ENCODE measurements at regions not wholly inside any gene's neighbourhood (a gene's known extent, or its start where the extent isn't known, plus 50 kb on each side); places are given as distances from the start of the nearest gene placed in this dataset.

- Mint-ChIP-seq H3K9me3 (no peaks in the 10 kb centered on the region), H3K27ac (no peak overlapping the region), H3K4me3 (no peak overlapping the region), H3K4me1 (peaks cover 5% of the 10 kb centered on the region), H3K36me3 (ENCODE audit: low read depth) (no peaks in the 10 kb centered on the region), H3K27me3 (no peaks in the 10 kb centered on the region)
- ATAC-seq (replicated peaks), result no peak
These were observed 352.9 kb upstream of the DDI1 start for GRCh38 chr11:103683576-103683975.

- H3K9me3 Mint-ChIP-seq, result no peaks in the 10 kb centered on the region
- H3K27me3 Mint-ChIP-seq, result no peaks in the 10 kb centered on the region
These were observed 347.5 kb upstream of the DDI1 start for GRCh38 chr11:103688924-103689323.

GRCh38 chr11:103690356-103690755, 346.1 kb upstream of the DDI1 start:
- H3K36me3 Mint-ChIP-seq (ENCODE audit: low read depth), result no peaks in the 10 kb centered on the region
- no peaks in the 10 kb centered on the region for H3K27me3 Mint-ChIP-seq
- no peak for ATAC-seq (replicated peaks)
- H3K9me3 Mint-ChIP-seq, result no peaks in the 10 kb centered on the region
- no peak overlapping the region for H3K27ac Mint-ChIP-seq
- H3K4me3 Mint-ChIP-seq, result no peak overlapping the region
- no peaks in the 10 kb centered on the region for H3K4me1 Mint-ChIP-seq

More at GRCh38 chr11:103688924-103689323, 347.5 kb upstream of the DDI1 start:
- Mint-ChIP-seq H3K4me3 (no peak overlapping the region), H3K4me1 (no peaks in the 10 kb centered on the region), H3K36me3 (ENCODE audit: low read depth) (no peaks in the 10 kb centered on the region), H3K27ac (no peak overlapping the region)
- ATAC-seq (replicated peaks), result no peak

GRCh38 chr11:103696123-103696522, 340.3 kb upstream of the DDI1 start:
- Mint-ChIP-seq H3K36me3 (ENCODE audit: low read depth) (no peaks in the 10 kb centered on the region), H3K4me3 (no peak overlapping the region), H3K27ac (no peak overlapping the region), H3K4me1 (no peaks in the 10 kb centered on the region), H3K27me3 (no peaks in the 10 kb centered on the region), H3K9me3 (no peaks in the 10 kb centered on the region)
- ATAC-seq (replicated peaks), result no peak

GRCh38 chr11:103699216-103699615, 337.2 kb upstream of the DDI1 start:
- Mint-ChIP-seq H3K4me3 (no peak overlapping the region), H3K4me1 (no peaks in the 10 kb centered on the region), H3K9me3 (peaks cover 1% of the 10 kb centered on the region), H3K27me3 (peaks cover 1% of the 10 kb centered on the region), H3K27ac (no peak overlapping the region), H3K36me3 (ENCODE audit: low read depth) (no peaks in the 10 kb centered on the region)
- no peak for ATAC-seq (replicated peaks)

GRCh38 chr11:103699656-103700055, 336.8 kb upstream of the DDI1 start:
- no peak overlapping the region for H3K4me3 Mint-ChIP-seq

GRCh38 chr11:103700622-103701021, 335.8 kb upstream of the DDI1 start:
- Mint-ChIP-seq H3K27ac (no peak overlapping the region), H3K9me3 (peaks cover 3% of the 10 kb centered on the region), H3K4me3 (no peak overlapping the region), H3K4me1 (no peaks in the 10 kb centered on the region), H3K27me3 (peaks cover 3% of the 10 kb centered on the region), H3K36me3 (ENCODE audit: low read depth) (no peaks in the 10 kb centered on the region)
- no peak for ATAC-seq (replicated peaks)

More at GRCh38 chr11:103699656-103700055, 336.8 kb upstream of the DDI1 start:
- no peaks in the 10 kb centered on the region for H3K4me1 Mint-ChIP-seq
- H3K9me3 Mint-ChIP-seq, result peaks cover 3% of the 10 kb centered on the region
- ATAC-seq (replicated peaks), result no peak
- H3K27me3 Mint-ChIP-seq, result peaks cover 3% of the 10 kb centered on the region
- no peak overlapping the region for H3K27ac Mint-ChIP-seq
- no peaks in the 10 kb centered on the region for H3K36me3 Mint-ChIP-seq (ENCODE audit: low read depth)

GRCh38 chr11:103703437-103703836, 333.0 kb upstream of the DDI1 start:
- Mint-ChIP-seq H3K4me3 (no peak overlapping the region), H3K4me1 (no peaks in the 10 kb centered on the region)

GRCh38 chr11:103703954-103704353, 332.5 kb upstream of the DDI1 start:
- peaks cover 7% of the 10 kb centered on the region for H3K27me3 Mint-ChIP-seq
- no peak for ATAC-seq (replicated peaks)

More at GRCh38 chr11:103703437-103703836, 333.0 kb upstream of the DDI1 start:
- no peaks in the 10 kb centered on the region for H3K36me3 Mint-ChIP-seq (ENCODE audit: low read depth)
- peaks cover 3% of the 10 kb centered on the region for H3K27me3 Mint-ChIP-seq
- H3K27ac Mint-ChIP-seq, result no peak overlapping the region
- no peak for ATAC-seq (replicated peaks)
- H3K9me3 Mint-ChIP-seq, result peaks cover 4% of the 10 kb centered on the region

GRCh38 chr11:103705642-103706041, 330.8 kb upstream of the DDI1 start:
- peaks cover 7% of the 10 kb centered on the region for H3K27me3 Mint-ChIP-seq
- no peaks in the 10 kb centered on the region for H3K4me1 Mint-ChIP-seq
- no peak for ATAC-seq (replicated peaks)
- H3K9me3 Mint-ChIP-seq, result peaks cover 22% of the 10 kb centered on the region
- H3K4me3 Mint-ChIP-seq, result no peak overlapping the region
- H3K36me3 Mint-ChIP-seq (ENCODE audit: low read depth), result no peaks in the 10 kb centered on the region
- no peak overlapping the region for H3K27ac Mint-ChIP-seq

More at GRCh38 chr11:103703954-103704353, 332.5 kb upstream of the DDI1 start:
- Mint-ChIP-seq H3K4me3 (no peak overlapping the region), H3K27ac (no peak overlapping the region), H3K36me3 (ENCODE audit: low read depth) (no peaks in the 10 kb centered on the region), H3K9me3 (peaks cover 10% of the 10 kb centered on the region), H3K4me1 (no peaks in the 10 kb centered on the region)

GRCh38 chr11:103709371-103709770, 327.1 kb upstream of the DDI1 start:
- ATAC-seq (replicated peaks), result no peak
- H3K9me3 Mint-ChIP-seq, result peaks cover 21% of the 10 kb centered on the region

GRCh38 chr11:103714246-103714645, 322.2 kb upstream of the DDI1 start:
- H3K27me3 Mint-ChIP-seq, result no peaks in the 10 kb centered on the region
- ATAC-seq (replicated peaks), result no peak
- H3K27ac Mint-ChIP-seq, result no peak overlapping the region
- peaks cover 11% of the 10 kb centered on the region for H3K9me3 Mint-ChIP-seq
- H3K4me3 Mint-ChIP-seq, result no peak overlapping the region
- no peaks in the 10 kb centered on the region for H3K36me3 Mint-ChIP-seq (ENCODE audit: low read depth)
- no peaks in the 10 kb centered on the region for H3K4me1 Mint-ChIP-seq

More at GRCh38 chr11:103709371-103709770, 327.1 kb upstream of the DDI1 start:
- Mint-ChIP-seq H3K4me3 (no peak overlapping the region), H3K36me3 (ENCODE audit: low read depth) (no peaks in the 10 kb centered on the region), H3K27ac (no peak overlapping the region), H3K27me3 (peaks cover 4% of the 10 kb centered on the region), H3K4me1 (no peaks in the 10 kb centered on the region)

- H3K4me1 Mint-ChIP-seq, result no peaks in the 10 kb centered on the region
- ATAC-seq (replicated peaks), result no peak
- H3K36me3 Mint-ChIP-seq (ENCODE audit: low read depth), result no peaks in the 10 kb centered on the region
- no peaks in the 10 kb centered on the region for H3K27me3 Mint-ChIP-seq
- H3K9me3 Mint-ChIP-seq, result no peaks in the 10 kb centered on the region
- H3K27ac Mint-ChIP-seq, result no peak overlapping the region
- H3K4me3 Mint-ChIP-seq, result no peak overlapping the region
These were observed 320.1 kb upstream of the DDI1 start for GRCh38 chr11:103716363-103716762.

GRCh38 chr11:103727262-103727661, 309.2 kb upstream of the DDI1 start:
- no peak overlapping the region for H3K27ac Mint-ChIP-seq
- no peak overlapping the region for H3K4me3 Mint-ChIP-seq
- ATAC-seq (replicated peaks), result no peak
- no peaks in the 10 kb centered on the region for H3K27me3 Mint-ChIP-seq
- no peaks in the 10 kb centered on the region for H3K36me3 Mint-ChIP-seq (ENCODE audit: low read depth)
- H3K4me1 Mint-ChIP-seq, result no peaks in the 10 kb centered on the region
- peaks cover 5% of the 10 kb centered on the region for H3K9me3 Mint-ChIP-seq

GRCh38 chr11:103729617-103730016, 306.8 kb upstream of the DDI1 start:
- Mint-ChIP-seq H3K9me3 (no peaks in the 10 kb centered on the region), H3K4me1 (no peaks in the 10 kb centered on the region), H3K27ac (no peak overlapping the region), H3K4me3 (no peak overlapping the region), H3K36me3 (ENCODE audit: low read depth) (no peaks in the 10 kb centered on the region), H3K27me3 (no peaks in the 10 kb centered on the region)
- ATAC-seq (replicated peaks), result no peak

Data from activated T-helper 17 cell treated with anti-CD3 and anti-CD28 coated beads, Interleukin-2, amount 50 U/mL, for 72 hours (primary cell).